ENCODE measurements at regions not wholly inside any gene's neighbourhood (a gene's known extent, or its start where the extent isn't known, plus 50 kb on each side); places are given as distances from the start of the nearest gene placed in this dataset.

DNA sequence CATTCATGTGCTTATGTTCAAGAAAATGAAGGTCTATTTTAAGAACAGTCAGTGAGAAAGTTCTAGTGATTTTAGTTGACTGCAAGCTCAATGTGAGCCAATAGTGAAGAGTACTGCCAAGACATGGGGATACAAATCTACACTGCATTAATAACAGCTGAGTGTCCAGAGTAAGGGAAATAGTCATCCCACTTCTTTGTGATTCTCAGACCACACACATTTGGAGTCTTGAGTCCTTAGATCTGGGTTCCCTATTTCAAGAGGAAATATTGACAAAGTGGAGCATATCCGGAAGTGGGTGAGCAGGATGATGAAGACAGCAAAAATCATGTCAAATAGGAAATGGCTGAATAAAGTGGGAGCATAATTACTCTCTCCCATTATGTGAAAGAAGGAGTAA lies 171.1 kb downstream of the LARP7 start:
- TF ChIP-seq POLR2A (IDR thresholded peaks at IDR 0.05) (no peak), POLR2AphosphoS5 (IDR thresholded peaks at IDR 0.05) (no peak), EP300 (IDR thresholded peaks at IDR 0.05) (no peak), CTCF (IDR thresholded peaks at IDR 0.05) (no peak)
- Histone ChIP-seq H3K9me3 (no peaks in the 10 kb centered on the region), H3K4me1 (peaks cover 0 to 16% (median 3%) of the 10 kb centered on the region in 3 donors), H3K4me3 (no peak overlapping the region), H3K27me3 (no peaks in the 10 kb centered on the region), H3K27ac (no peak overlapping the region), H3K36me3 (no peaks in the 10 kb centered on the region)
- no peak for ATAC-seq
- 33 to 58% methylated on average over 1 of the region's 1 CpG for WGBS, 2 donors (ENCODE audit: low coverage in 1 of 2)

DNA sequence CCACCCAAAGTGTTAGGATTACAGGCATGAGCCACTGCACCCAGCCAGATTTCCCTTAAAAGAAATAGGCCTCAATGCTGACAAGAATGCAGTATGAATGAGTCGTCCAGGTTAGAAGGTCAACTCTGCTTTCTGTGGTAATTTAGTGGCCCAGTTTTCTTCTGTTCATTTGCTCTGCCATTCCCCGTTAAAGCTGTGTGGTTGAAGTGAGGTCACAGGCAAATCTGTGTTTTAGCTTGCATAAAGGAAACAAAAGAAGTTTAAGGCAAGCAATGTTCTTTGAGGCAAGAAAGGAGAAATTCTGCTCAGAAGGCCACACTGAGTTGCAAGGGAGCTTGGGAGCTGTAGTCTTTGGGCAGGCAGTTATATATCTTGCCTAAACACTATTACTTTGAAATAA lies 176.8 kb downstream of the LARP7 start:
- Histone ChIP-seq H3K4me1 (peaks cover 0 to 14% (median 0%) of the 10 kb centered on the region in 3 donors), H3K4me3 (no peak overlapping the region), H3K27me3 (no peaks in the 10 kb centered on the region), H3K36me3 (no peaks in the 10 kb centered on the region), H3K9me3 (no peaks in the 10 kb centered on the region), H3K27ac (no peak overlapping the region)
- 17 to 49% methylated on average over 1 to 2 of the region's 2 CpGs for WGBS, 2 donors (ENCODE audit: low coverage in 1 of 2)
- no peak for ATAC-seq
- TF ChIP-seq POLR2A (IDR thresholded peaks at IDR 0.05) (no peak), POLR2AphosphoS5 (IDR thresholded peaks at IDR 0.05) (no peak), EP300 (IDR thresholded peaks at IDR 0.05) (no peak), CTCF (IDR thresholded peaks at IDR 0.05) (no peak)

GRCh38 chr4:112817933-112818593 lies 181.1 kb downstream of the LARP7 start:
- H3K27ac ChIP-seq: peak overlapping the region; percentile 2 to 80 (median 71)

GRCh38 chr4:112818594-112818965 lies 181.6 kb downstream of the LARP7 start:
- no peak for ATAC-seq
- Histone ChIP-seq H3K4me1 (peaks cover 0 to 28% (median 0%) of the 10 kb centered on the region in 3 donors), H3K9me3 (no peaks in the 10 kb centered on the region), H3K27me3 (no peaks in the 10 kb centered on the region), H3K27ac (peak overlapping the region; percentile 2 to 80 (median 71)), H3K36me3 (no peaks in the 10 kb centered on the region), H3K4me3 (peak overlapping the region; percentile 47 to 52)
- TF ChIP-seq POLR2AphosphoS5 (IDR thresholded peaks at IDR 0.05): no peak
- TF ChIP-seq EP300 (IDR thresholded peaks at IDR 0.05): no peak
- no peak for TF ChIP-seq CTCF (IDR thresholded peaks at IDR 0.05)
- no peak for TF ChIP-seq POLR2A (IDR thresholded peaks at IDR 0.05)
- 26 to 38% methylated on average over 3 of the region's 3 CpGs for WGBS, 2 donors (ENCODE audit: low coverage in 1 of 2)

More at GRCh38 chr4:112817933-112818593, 181.1 kb downstream of the LARP7 start:
- no peaks in the 10 kb centered on the region for H3K27me3 ChIP-seq
- TF ChIP-seq POLR2A (IDR thresholded peaks at IDR 0.05) (no peak), EP300 (IDR thresholded peaks at IDR 0.05) (no peak), CTCF (IDR thresholded peaks at IDR 0.05) (peak in 1 of 4 experiments; percentile 27), POLR2AphosphoS5 (IDR thresholded peaks at IDR 0.05) (peak; percentile 26)
- H3K4me1 ChIP-seq: peaks cover 0 to 28% (median 0%) of the 10 kb centered on the region in 3 donors
- peak; percentile 95 for ATAC-seq
- peak overlapping the region; percentile 47 to 52 for H3K4me3 ChIP-seq
- WGBS, 2 donors (ENCODE audit: low coverage in 1 of 2): 0 to 4% methylated on average over 7 to 14 of the region's 14 CpGs
- H3K36me3 ChIP-seq: no peaks in the 10 kb centered on the region
- no peaks in the 10 kb centered on the region for H3K9me3 ChIP-seq

DNA sequence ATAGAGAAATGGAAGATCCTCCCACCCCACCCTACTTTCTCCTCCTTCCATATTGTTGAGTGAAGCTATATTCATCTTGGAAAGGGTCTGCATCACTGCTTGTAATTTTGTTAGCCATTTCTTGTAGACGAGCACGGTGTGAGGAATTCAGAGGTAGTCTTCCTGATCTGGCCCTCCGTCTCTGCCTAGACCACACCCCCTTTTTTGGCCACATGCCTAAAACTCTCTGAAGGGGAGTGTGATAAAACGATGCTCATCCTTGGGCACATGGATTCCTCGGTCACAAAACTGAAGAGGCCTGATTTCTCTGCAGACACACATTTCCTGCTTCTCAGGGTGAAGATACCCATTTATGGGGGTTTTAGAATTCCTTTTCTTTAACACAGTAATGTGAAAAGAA lies 182.8 kb downstream of the LARP7 start:
- Histone ChIP-seq H3K27ac (no peak overlapping the region), H3K9me3 (no peaks in the 10 kb centered on the region), H3K36me3 (no peaks in the 10 kb centered on the region), H3K4me1 (peaks cover 0 to 28% (median 0%) of the 10 kb centered on the region in 3 donors), H3K27me3 (no peaks in the 10 kb centered on the region), H3K4me3 (no peak overlapping the region)
- 58 to 87% methylated on average over 5 of the region's 5 CpGs for WGBS, 2 donors (ENCODE audit: low coverage in 1 of 2)
- TF ChIP-seq EP300 (IDR thresholded peaks at IDR 0.05): no peak
- no peak for TF ChIP-seq CTCF (IDR thresholded peaks at IDR 0.05)
- ATAC-seq: no peak

Measured in gastroesophageal sphincter (tissue), 4 donors.